NCI-H526 (cell line): ENCODE measurements at regions not wholly inside any gene's neighbourhood (a gene's known extent, or its start where the extent isn't known, plus 50 kb on each side); places are given as distances from the start of the nearest gene placed in this dataset.
"Not testable (repeated sequence)": the region's sequence is repeated elsewhere in the genome, so short reads cannot be mapped to it uniquely, and the experiment has no call there.

Experiments
- DNase-seq, 2 experiments: peaks; one replicate each; lab custom pipeline; 2025; lab: John Stamatoyannopoulos, UW

DNA sequence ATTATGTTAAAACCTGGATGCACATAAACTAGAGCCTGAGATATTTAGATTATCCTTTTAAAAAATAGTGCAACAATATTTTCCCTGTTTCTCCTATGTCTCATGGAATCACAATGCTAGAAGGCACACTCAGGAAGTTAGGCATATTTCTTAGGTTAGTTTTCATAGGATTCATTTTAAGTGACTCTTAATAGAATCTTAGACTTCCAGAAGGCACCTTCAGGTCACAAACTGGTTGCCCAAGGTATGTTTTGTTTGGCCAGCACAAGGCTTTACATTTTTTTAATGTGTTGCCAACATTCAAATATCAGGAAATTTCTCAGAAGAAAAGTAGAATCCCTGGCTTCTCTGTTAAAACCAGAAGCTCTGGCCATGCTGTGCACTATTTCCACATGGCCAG, 129.3 kb downstream of the LNPK start:
- no peak for DNase-seq

DNA sequence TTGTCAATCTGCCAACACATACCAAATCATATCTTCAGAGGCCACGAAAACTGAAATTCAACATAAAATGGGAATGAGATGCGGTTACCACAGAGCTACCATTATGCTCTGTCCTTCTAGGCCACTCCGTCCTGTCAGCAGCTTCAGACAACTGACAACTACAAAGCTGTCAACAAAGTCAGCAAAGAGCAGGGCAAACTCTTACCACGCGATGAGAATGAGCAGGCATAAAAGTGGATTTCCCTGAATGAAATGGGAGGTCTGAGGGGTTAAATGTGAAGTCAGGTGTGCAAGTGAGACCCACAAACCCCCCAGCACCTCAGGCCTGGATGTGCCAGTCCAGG, 130.1 kb downstream of the LNPK start:
- no peak for DNase-seq

DNA sequence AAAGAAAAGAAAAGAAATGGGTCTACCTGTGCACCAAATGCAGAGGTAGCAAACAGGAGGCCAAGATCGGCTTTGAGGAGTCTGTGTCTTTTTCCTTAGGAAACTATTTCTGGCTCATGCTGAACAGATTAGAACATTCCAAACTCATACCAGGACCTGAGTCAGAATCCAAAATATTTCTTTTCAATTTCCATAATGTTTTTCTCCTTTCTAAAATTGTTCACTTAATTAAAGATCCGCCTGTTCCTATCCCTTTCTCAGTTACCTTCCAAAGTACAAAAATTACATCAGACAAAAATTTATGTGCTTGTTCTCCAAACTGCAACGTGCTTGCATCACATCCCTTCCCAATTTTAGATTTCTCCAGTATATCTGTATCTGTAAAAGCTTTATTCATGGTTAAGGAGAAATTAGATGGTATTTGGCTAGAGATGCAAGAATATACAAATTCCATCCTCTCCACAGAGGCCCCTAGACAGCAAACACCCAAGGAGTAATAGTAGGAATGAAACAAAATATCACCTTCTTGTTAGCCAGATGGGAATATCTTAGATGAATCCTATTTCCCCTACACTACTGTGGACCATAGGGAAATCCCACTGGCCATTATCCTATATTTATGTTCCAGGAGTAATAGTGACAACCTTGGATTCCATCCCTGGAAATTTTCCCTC, 130.6 kb downstream of the LNPK start:
- no peak for DNase-seq

DNA sequence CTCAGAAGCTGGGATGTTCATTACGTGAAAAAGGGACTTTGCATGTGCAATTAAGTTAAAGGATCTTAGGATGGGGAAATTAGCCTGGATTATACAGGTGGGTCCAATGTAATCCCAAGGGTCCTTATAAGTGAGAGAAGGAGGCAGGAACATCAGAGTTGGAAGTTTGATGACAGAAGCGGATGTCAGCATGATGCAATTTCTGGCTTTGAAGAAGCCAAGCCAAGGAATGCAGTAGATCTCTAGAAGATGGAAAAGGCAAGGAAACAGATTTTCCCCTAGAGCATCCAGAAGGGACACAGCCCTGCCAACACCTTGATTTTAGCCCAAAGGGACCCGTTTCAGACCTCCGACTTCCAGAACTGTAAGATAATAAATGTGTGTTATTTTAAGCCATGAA, 136.4 kb downstream of the LNPK start:
- no peak for DNase-seq

DNA sequence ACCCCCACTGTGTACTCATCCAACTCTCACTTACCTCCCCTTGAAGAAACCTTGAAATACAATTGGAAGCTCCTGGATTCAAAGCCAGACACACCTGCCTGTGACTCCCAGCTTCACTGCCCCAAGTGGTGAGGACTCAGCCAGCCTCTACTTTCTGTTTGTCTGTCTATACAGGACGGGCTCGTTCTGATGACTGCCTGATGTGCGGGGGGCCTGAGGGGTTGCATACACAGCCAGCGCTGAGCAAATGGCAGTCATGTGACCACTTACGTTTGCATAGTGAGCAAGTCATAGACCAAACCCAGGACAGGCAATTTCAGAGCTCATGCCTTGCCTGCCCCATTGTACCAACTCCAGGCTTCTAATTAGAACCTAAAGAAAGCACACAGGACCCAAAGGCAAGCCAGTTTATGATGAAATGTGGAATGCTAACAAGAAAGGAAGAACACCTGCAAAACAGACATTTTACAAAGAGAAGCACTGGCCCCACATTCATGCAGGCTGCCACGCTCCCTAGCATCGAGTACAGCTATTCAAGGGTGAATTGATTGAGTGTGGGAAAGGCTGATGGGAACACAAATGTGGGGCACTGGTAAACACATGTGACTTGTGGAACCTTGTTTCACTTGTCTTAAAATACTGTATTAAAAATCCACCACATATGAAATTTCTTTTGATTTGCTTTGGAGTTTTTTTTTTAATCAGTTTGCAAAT, 137.8 kb downstream of the LNPK start:
- peak in 1 of 2 experiments; percentile 20 for DNase-seq

DNA sequence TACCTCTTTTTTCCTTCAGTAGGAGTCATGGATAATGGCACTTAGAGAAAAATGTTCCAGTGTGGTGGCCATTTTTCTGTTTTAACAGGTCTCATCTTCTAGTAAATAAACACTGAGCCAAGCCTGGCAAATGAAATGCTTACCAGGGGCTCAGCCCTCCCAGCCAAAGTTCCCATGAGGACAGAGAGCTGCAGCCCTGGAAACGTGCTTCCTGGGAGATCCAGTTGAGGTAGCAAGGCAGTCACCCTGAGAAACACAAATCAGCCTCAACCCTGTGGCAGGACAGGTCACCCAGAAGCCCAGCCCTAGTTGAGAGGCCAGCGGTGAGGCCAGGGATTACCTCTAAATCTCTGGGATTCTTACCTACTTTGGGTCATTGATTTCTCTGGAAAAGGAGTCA, 140.1 kb downstream of the LNPK start:
- no peak for DNase-seq

DNA sequence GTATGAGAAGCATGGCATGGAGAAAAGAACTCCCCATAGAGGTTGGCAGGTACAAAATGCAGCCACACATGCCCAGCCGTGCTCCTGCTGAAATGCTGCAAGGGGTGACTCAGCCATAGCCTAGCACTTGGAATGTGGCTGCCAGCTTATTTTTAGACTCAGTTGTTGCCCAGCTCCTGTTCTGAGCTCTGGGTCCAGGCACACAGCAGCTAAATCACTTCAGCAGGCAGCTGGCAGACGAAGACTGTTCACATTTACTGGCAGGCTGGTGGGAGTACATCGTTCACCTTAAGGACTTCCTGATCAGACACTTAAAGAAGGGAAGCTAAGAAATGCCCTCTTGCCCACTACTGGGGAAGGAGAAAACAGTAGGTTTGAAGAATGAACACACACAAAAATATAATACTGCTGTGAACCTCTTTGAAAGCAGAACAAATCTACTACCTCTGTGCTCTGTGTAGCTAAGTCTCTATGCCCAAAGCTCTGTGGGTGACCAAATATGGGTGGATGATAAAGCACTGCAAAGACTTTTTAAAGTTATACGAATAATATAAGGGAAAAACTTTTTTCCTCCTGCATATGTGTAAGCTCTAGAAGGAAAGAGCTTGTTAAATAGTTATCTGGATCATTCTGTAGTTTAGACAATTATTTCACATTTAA, 146.1 kb downstream of the LNPK start:
- no peak for DNase-seq

DNA sequence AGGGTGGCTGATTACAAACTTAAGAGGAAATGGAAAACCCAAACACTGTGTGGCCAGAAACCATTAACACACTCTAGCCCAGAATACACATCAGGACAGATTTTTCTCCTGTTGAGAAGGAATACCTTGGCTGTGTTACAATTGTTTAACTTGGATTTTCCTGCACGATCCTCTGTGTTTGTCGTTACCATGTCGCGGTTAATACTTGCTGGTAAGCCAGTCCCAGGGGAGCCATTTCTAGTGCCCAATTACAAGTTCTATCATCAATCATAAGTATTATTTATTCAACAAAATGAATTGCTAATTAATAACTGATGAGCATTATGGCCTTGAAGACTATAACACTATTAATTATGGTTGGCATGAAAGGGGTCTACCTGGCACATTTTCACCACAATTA, 146.8 kb downstream of the LNPK start:
- DNase-seq: no peak

DNA sequence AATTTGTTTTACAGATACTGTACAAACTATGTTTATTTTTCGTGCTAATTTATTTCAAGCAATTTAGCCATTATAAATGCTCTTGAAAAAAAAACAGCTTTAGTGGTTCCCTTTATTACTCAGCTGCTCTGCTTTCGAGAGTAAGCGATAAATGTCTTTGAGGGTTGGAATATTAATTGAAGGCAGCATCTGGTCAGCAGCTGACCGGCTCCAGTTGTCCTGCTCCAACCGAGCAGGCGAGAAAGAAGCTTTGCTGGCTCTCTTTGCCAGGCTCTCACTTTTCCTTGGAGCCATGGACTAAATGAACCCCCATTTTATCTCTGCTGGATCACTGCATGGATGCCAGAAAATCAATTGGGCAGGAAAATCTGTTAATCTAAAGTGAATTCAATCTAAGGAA, 147.4 kb downstream of the LNPK start:
- no peak for DNase-seq

DNA sequence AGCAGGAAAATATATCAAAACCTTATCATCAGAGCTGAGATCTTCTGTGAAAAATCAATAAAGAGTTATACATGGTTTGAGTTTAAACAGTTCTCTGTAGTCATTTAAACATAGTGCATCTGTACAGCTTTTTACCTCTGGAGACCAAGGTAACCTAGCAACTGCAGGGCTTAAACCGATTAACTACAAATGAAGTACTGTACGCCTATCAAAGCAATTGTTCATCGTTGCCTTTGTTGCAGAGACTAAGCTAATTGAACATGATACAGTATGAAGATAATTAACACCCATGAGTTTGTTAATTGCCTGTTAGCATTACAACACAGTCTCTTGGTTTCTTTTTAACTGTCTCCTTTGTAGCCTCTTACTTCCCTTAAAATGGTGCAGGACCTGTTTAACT, 147.9 kb downstream of the LNPK start:
- no peak for DNase-seq

DNA sequence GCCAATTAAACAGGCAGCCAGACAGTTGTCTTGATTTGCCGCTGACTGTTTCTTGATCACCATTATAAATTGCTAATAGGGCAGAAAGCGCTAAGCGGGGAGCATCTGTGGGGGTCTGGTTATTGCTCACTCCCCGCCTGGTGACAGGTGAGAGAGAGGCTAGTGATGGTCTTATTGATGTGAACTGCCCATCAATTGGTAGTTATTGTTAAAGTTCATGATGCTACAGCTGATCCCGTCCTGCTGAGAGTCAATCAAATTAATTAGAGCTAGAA, 148.5 kb downstream of the LNPK start:
- no peak for DNase-seq

DNA sequence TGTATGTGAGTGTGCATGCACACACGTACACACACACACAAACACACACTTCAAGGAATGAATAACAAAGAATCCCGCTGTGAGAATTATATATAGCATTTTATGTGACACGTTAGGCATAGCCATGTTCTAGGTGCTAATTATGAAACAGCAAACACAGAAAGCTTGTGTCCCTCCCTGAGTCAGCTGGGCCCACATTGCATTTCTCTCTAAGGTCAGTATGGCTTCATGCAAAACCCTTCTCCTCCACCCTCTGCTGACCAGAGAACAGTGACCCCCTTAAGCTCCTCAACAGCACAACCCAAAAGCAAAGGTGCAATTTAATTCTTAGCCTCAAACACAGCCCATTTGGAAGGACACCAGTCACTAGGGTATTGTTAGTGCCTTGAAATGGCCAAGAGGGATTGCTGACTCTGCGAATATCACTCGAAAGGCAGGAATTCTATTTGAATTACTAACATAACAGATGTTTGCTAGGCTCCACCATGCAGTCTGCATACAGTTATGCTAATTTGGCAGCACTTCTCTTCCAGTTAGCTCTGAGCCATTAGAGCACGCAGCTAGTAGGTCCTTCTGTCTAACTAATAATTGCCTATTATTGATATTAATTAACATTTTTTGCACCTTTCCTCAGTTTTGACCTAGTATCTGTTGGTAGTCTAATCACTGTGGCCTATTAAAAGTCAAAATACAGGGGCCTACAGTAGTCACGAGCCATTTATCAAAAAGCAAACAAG, 149.0 kb downstream of the LNPK start:
- peak in 1 of 2 experiments; percentile 15 for DNase-seq

DNA sequence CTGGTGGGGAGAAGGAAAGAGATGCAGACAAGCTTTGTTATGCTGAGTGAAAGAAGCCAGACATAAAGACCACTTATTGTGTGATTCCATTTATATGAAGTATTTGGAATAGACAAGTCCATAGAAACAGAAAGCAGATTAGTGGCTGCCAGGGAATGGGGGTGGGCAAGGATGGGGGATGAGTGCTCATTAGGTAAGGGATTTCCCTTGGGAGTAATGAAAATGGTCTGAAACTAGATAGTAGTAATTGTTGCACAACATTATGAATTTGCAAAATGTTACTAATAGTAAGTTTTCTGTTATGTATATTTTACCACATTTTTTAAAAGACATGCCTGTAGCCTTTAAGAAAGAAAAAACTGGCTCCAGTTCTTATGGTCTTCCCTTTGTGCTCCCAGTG, 154.9 kb downstream of the LNPK start:
- no peak for DNase-seq

DNA sequence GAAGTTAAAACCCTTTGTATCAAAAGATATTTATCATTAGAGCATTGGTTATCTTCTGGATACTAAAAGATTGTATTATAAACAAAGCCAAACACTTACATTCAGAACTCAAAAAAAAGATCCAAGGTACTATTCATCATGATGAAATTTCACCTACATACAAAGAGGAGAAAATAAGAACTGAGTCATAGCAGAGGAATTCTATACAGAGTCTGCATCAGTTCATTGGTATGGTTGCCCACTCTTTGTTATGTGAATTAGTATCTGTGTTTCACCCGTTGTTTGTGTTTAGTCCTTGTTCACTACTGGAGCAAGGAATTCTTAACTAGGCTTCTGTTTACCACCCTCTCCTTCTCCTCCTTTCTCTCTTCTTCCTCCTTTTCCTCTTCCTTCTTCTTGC, 157.9 kb downstream of the LNPK start:
- no peak for DNase-seq

DNA sequence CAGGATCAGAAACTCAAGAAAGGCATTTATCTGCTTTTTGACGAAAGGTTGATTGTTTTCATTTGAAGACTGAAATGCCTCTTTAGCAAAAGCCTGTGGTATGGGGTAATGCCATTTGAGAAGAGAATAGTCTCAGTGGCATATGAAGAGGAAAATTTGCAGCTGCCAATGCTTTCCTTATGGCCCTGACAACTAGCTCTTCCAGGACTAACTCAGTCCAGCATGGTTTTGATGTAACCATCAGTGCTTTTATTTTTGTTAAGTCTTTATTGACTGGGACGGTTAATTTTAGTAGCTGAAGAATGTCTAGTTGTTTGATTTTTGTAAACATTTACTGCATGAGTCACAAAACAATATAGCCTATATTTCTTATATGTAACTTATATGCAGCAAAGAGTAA, 158.4 kb downstream of the LNPK start:
- DNase-seq: no peak

DNA sequence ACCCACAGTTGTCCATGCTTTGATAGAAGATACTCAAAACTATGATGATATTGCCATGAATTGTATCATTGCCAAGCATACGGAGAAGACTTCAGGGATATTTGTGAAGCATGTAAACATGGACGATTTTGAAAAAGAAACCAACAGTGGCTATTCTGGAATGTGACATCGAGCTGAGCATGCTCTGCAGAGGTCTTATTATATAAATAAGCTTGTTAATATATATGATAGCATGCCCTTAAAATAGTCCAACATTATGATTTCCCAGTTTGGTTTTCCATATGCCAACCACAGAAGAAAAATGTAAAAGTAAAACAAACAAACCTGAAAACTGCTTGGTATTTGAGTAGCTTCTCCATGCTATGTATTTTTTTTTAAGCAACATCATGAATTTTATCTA, 159.1 kb downstream of the LNPK start:
- no peak for DNase-seq

DNA sequence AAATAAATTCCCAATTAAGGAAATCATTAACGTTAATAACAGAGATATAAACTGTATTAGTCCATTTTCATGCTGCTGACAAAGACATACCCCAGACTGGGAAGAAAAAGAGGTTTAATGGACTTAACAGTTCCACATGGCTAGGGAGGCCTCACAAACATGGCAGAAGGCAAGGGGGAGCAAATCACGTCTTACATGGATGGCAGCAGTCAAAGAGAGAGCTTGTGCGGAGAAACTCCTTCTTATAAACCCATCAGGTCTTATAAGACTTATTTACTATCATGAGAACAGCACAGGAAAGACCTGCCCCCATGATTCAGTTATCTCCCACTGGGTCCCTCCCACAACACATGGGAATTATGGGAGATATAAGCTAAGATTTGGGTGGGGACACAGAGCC, 161.3 kb downstream of the LNPK start:
- DNase-seq: not testable (repeated sequence)

DNA sequence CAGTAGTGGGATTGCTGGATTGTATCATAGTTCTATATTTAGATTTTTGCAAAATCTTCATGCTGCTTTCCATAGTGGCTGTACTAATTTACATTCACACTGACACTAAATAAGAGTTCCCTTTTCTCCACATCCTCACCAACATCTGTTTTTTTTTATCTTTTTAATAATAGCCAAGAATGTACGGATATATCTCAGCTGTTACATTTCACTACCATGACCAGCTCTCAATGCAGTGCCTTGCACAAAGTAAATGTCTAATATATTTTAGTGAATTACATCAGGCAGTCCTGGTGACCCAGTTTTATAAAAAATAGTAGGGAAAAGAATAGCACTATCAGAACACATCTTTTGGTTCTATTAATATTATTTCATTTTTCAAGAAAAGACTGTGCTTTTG, 161.8 kb downstream of the LNPK start:
- peak in 1 of 2 experiments; percentile 15 for DNase-seq

DNA sequence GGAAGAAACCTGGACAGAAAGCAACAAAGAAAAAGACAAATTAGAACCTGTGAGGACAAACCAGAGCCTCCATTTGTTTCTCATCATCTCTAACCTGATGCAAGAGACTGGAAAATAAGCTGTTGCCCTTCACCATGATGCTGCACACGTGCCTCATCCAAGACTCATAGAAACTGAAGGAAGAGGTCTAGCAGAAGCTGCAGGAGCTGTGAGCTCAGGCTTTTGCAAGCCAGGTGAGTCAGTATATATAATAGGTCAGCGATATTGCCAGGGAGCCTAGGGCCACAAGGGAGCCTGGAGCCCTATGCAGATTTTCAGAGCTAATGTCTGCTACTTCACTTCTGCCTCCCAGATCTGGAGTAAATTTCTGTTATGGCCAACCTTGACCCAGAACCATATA, 163.1 kb downstream of the LNPK start:
- DNase-seq: peak in 1 of 2 experiments; percentile 31

DNA sequence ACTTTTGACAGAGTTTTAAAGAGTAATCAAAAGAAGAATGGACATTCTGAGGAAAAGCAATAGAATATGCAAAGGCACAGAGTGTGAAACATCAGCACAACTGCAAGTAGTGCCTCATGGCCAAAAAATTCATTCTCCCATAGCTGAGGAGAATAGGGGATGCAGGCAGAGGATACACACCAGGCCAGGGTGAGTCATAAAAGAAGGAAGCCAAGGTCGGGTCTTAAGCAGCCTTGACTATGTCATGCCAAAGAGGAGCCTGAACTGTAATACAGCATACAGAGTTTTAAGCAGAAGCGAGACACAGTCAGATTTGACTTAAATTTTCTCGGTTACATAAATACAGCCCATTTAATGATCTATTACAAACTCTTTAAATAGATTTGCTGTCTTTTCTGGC, 165.0 kb downstream of the LNPK start:
- DNase-seq: no peak

DNA sequence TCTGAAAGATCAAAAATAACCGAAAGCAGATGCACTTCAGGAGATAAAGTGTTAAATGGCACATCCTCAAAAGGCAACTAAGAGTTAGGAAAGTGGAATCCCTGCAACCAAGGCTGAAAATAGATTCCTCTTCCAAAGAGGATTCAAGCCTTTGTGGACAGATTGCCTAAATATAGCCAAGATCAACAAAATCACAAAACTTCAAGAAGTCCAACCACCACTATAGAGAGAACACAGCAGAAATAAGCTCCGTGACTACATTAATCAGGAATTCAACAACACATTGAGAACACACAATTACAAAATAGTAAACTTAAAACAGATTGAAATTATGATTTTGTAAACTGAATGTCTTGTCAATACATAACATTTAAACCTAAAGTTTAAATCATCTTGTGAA, 165.7 kb downstream of the LNPK start:
- no peak for DNase-seq

DNA sequence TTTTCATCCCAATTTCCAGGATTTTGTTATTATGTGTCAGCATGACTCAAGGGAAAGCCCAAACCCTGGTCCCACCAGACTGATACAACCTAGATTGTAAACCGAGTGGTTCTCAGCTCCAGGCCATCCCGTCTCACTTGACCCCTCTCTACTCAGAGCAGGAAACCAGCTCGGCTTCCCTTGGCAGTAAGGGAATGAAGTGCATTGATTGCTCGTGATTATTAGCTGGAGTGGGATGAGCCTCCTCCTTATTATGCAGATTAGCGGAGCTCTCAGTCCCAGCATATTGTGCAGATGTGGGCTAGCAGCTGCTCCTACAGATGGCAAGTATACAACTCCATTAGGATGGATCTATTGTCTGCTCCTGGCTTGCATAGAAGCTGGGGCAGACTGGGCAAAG, 167.6 kb downstream of the LNPK start:
- DNase-seq: peak; percentile 24 to 34

DNA sequence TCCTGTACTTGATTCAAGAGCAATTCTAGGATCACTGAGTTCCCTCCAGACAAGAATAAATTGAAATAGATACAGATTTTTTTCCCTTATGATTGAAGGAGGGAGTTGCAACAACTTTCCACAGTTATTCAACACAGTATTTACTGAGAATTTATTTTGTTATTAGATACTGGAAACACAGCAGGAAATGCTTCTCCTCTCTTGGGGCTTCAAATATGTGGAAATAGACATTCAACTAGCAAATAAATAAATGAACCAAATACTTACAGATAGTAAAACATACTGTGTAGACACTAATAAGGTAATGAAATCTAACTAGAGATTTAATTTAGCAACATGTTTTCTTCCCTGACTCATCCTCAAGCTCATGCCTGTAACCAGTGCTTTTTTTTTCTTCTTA, 169.2 kb downstream of the LNPK start:
- DNase-seq: no peak
